ENCODE measurements at regions not wholly inside any gene's neighbourhood (a gene's known extent, or its start where the extent isn't known, plus 50 kb on each side); places are given as distances from the start of the nearest gene placed in this dataset.

GRCh38 chr1:221948459-221948858 is 206.6 kb upstream of the DUSP10 start:
- H3K27ac ChIP-seq, result no peak overlapping the region
- no peaks in the 10 kb centered on the region for H3K36me3 ChIP-seq
- WGBS, 2 donors, result 89 to 91% methylated on average over 5 of the region's 5 CpGs
- no peak overlapping the region for H3K4me3 ChIP-seq
- no peaks in the 10 kb centered on the region for H3K27me3 ChIP-seq
- no peak for DNase-seq
- H3K9me3 ChIP-seq, result peaks cover 0 to 6% (median 3%) of the 10 kb centered on the region in 4 donors
- TF ChIP-seq POLR2A (IDR thresholded peaks at IDR 0.05), result no peak
- TF ChIP-seq, protein P1, sequence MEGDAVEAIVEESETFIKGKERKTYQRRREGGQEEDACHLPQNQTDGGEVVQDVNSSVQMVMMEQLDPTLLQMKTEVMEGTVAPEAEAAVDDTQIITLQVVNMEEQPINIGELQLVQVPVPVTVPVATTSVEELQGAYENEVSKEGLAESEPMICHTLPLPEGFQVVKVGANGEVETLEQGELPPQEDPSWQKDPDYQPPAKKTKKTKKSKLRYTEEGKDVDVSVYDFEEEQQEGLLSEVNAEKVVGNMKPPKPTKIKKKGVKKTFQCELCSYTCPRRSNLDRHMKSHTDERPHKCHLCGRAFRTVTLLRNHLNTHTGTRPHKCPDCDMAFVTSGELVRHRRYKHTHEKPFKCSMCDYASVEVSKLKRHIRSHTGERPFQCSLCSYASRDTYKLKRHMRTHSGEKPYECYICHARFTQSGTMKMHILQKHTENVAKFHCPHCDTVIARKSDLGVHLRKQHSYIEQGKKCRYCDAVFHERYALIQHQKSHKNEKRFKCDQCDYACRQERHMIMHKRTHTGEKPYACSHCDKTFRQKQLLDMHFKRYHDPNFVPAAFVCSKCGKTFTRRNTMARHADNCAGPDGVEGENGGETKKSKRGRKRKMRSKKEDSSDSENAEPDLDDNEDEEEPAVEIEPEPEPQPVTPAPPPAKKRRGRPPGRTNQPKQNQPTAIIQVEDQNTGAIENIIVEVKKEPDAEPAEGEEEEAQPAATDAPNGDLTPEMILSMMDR (IDR thresholded peaks at IDR 0.05), result no peak
- no peak for TF ChIP-seq POLR2AphosphoS5 (IDR thresholded peaks at IDR 0.05)
- no peak for TF ChIP-seq EP300 (IDR thresholded peaks at IDR 0.05)
- peaks cover 0 to 3% (median 0%) of the 10 kb centered on the region in 4 donors for H3K4me1 ChIP-seq
- no peak for ATAC-seq (ENCODE audit: low FRiP score in 2 of 2)

GRCh38 chr1:221947731-221948130 is 205.8 kb upstream of the DUSP10 start:
- no peaks in the 10 kb centered on the region for H3K36me3 ChIP-seq
- peaks cover 0 to 6% (median 3%) of the 10 kb centered on the region in 4 donors for H3K9me3 ChIP-seq
- H3K4me1 ChIP-seq, result peaks cover 0 to 3% (median 0%) of the 10 kb centered on the region in 4 donors
- H3K4me3 ChIP-seq, result no peak overlapping the region
- no peaks in the 10 kb centered on the region for H3K27me3 ChIP-seq
- ATAC-seq (ENCODE audit: low FRiP score in 2 of 2) (no peak), DNase-seq (no peak)
- 83 to 87% methylated on average over 4 of the region's 4 CpGs for WGBS, 2 donors
- TF ChIP-seq, protein P1 (IDR thresholded peaks at IDR 0.05), result no peak
- TF ChIP-seq POLR2A (IDR thresholded peaks at IDR 0.05), result no peak
- TF ChIP-seq POLR2AphosphoS5 (IDR thresholded peaks at IDR 0.05), result no peak
- TF ChIP-seq EP300 (IDR thresholded peaks at IDR 0.05), result no peak
- no peak overlapping the region for H3K27ac ChIP-seq

DNA sequence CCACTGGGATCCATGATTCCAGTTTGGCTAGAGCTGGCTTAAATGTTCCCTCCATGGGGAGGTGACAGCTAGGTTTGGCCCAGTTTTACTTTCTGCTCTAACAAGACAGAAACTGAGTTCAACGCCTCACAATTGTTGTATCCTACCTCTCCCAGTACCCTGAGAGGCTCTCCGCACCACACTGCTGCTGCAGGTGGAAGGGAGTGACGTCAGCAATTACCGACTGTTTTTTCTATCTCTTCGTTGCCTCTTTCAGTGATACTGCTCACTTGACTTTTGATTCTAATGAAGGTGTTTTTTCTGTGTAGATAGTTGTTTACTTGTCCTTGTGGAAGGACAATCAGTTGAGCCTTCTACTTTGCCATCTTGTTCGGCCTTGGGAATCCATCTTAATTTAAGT is 204.9 kb upstream of the DUSP10 start:
- DNase-seq (no peak), ATAC-seq (ENCODE audit: low FRiP score in 2 of 2) (no peak)
- no peaks in the 10 kb centered on the region for H3K36me3 ChIP-seq
- 96 to 98% methylated on average over 6 of the region's 6 CpGs for WGBS, 2 donors
- H3K27me3 ChIP-seq, result no peaks in the 10 kb centered on the region
- H3K4me1 ChIP-seq, result no peaks in the 10 kb centered on the region
- H3K4me3 ChIP-seq, result no peak overlapping the region
- H3K9me3 ChIP-seq, result peaks cover 0 to 6% (median 3%) of the 10 kb centered on the region in 4 donors
- no peak overlapping the region for H3K27ac ChIP-seq
- TF ChIP-seq, protein P1 (IDR thresholded peaks at IDR 0.05), result no peak
- no peak for TF ChIP-seq POLR2AphosphoS5 (IDR thresholded peaks at IDR 0.05)
- TF ChIP-seq POLR2A (IDR thresholded peaks at IDR 0.05), result no peak
- TF ChIP-seq EP300 (IDR thresholded peaks at IDR 0.05), result no peak

- peaks cover 0 to 6% (median 3%) of the 10 kb centered on the region in 4 donors for H3K9me3 ChIP-seq
- H3K36me3 ChIP-seq, result no peaks in the 10 kb centered on the region
- H3K27me3 ChIP-seq, result no peaks in the 10 kb centered on the region
- H3K4me1 ChIP-seq, result no peaks in the 10 kb centered on the region
- TF ChIP-seq POLR2AphosphoS5 (IDR thresholded peaks at IDR 0.05) (no peak), EP300 (IDR thresholded peaks at IDR 0.05) (no peak), POLR2A (IDR thresholded peaks at IDR 0.05) (no peak)
- TF ChIP-seq, protein P1 (IDR thresholded peaks at IDR 0.05), result no peak
- H3K4me3 ChIP-seq, result no peak overlapping the region
- WGBS, 2 donors, result 100% methylated on average over 1 of the region's 1 CpG
- DNase-seq (no peak), ATAC-seq (ENCODE audit: low FRiP score in 2 of 2) (no peak)
- no peak overlapping the region for H3K27ac ChIP-seq
These were observed 203.8 kb upstream of the DUSP10 start for GRCh38 chr1:221945669-221946068.

GRCh38 chr1:221944247-221944870 is 202.5 kb upstream of the DUSP10 start:
- Histone ChIP-seq H3K9me3 (peaks cover 0 to 6% (median 3%) of the 10 kb centered on the region in 4 donors), H3K36me3 (no peaks in the 10 kb centered on the region), H3K4me1 (no peaks in the 10 kb centered on the region), H3K27me3 (no peaks in the 10 kb centered on the region), H3K4me3 (no peak overlapping the region), H3K27ac (no peak overlapping the region)
- ATAC-seq (ENCODE audit: low FRiP score in 2 of 2) (no peak), DNase-seq (no peak)
- 76% methylated on average over 3 of the region's 3 CpGs for WGBS, 2 donors
- TF ChIP-seq EP300 (IDR thresholded peaks at IDR 0.05), result no peak
- no peak for TF ChIP-seq POLR2A (IDR thresholded peaks at IDR 0.05)
- TF ChIP-seq POLR2AphosphoS5 (IDR thresholded peaks at IDR 0.05), result no peak
